AG04449 (cell line): ENCODE measurements at regions not wholly inside any gene's neighbourhood (a gene's known extent, or its start where the extent isn't known, plus 50 kb on each side); places are given as distances from the start of the nearest gene placed in this dataset.
A peak's percentile ranks its signal among the peaks of the same experiment; 100 is the strongest.

Source experiments
- CTCF ChIA-PET: fragments of 350-600 bp; formaldehyde crosslinking; extraction: SDS; loops from one replicate; lab custom pipeline; 2021; ENCODE audit warnings: antibody characterized with exemption; lab: Yijun Ruan, JAX
- POLR2A ChIA-PET: fragments of 400-600, 350-600 bp; formaldehyde crosslinking; extraction: SDS; loops from one replicate; lab custom pipeline; 2020; ENCODE audit warnings: antibody characterized with exemption, inconsistent platforms; lab: Yijun Ruan, JAX
- DNase-seq: peaks from one replicate; pipeline ENCODE4 v3.0.0-alpha.2; 2010; ENCODE audit warnings: low read depth, low spot score
- H3K4me3 ChIP-seq: 2 replicates; pipeline ENCODE4 v1.5.1; 2011; ENCODE audit warnings: low read depth, mild to moderate bottlenecking, control low read depth, low read length
- TF ChIP-seq, protein P1 (sequence below): IDR thresholded peaks from one replicate; pipeline ENCODE4 v1.5.1; 2011; ENCODE audit warnings: mild to moderate bottlenecking, moderate library complexity, low read length, control low read depth, inconsistent platforms; ENCODE audit not compliant: insufficient read depth; ENCODE audit errors: missing control alignments

GRCh38 chr20:7770578-7770977 lies 169.7 kb downstream of the HAO1 start:
- ChIA-PET CTCF (no interaction called here), POLR2A (no interaction called here)
- TF ChIP-seq, protein P1, sequence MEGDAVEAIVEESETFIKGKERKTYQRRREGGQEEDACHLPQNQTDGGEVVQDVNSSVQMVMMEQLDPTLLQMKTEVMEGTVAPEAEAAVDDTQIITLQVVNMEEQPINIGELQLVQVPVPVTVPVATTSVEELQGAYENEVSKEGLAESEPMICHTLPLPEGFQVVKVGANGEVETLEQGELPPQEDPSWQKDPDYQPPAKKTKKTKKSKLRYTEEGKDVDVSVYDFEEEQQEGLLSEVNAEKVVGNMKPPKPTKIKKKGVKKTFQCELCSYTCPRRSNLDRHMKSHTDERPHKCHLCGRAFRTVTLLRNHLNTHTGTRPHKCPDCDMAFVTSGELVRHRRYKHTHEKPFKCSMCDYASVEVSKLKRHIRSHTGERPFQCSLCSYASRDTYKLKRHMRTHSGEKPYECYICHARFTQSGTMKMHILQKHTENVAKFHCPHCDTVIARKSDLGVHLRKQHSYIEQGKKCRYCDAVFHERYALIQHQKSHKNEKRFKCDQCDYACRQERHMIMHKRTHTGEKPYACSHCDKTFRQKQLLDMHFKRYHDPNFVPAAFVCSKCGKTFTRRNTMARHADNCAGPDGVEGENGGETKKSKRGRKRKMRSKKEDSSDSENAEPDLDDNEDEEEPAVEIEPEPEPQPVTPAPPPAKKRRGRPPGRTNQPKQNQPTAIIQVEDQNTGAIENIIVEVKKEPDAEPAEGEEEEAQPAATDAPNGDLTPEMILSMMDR = no peak
- DNase-seq = no peak
- H3K4me3 ChIP-seq = no peak overlapping the region

- POLR2A ChIA-PET = no interaction called here
- CTCF ChIA-PET = no interaction called here
- DNase-seq = no peak
- no peak overlapping the region for H3K4me3 ChIP-seq
- TF ChIP-seq, protein P1 = no peak
Measured at GRCh38 chr20:7772371-7772770, 167.9 kb downstream of the HAO1 start.

GRCh38 chr20:7773511-7773910 lies 166.7 kb downstream of the HAO1 start:
- ChIA-PET CTCF (no interaction called here), POLR2A (no interaction called here)
- no peak overlapping the region for H3K4me3 ChIP-seq
- DNase-seq = no peak
- TF ChIP-seq, protein P1 = no peak

- DNase-seq = peak; percentile 29
- ChIA-PET POLR2A (no interaction called here), CTCF (no interaction called here)
- TF ChIP-seq, protein P1 = no peak
- H3K4me3 ChIP-seq = no peak overlapping the region
Measured at GRCh38 chr20:7775072-7775471, 165.2 kb downstream of the HAO1 start.

GRCh38 chr20:7776148-7776547 lies 164.1 kb downstream of the HAO1 start:
- POLR2A ChIA-PET = no interaction called here
- CTCF ChIA-PET = no interaction called here
- H3K4me3 ChIP-seq = no peak overlapping the region
- no peak for DNase-seq
- TF ChIP-seq, protein P1 = no peak

GRCh38 chr20:7790189-7790588 lies 150.1 kb downstream of the HAO1 start:
- ChIA-PET POLR2A (no interaction called here), CTCF (no interaction called here)
- no peak overlapping the region for H3K4me3 ChIP-seq
- TF ChIP-seq, protein P1 = no peak
- DNase-seq = no peak
